HG03565 (cell line): ENCODE measurements at regions not wholly inside any gene's neighbourhood (a gene's known extent, or its start where the extent isn't known, plus 50 kb on each side); places are given as distances from the start of the nearest gene placed in this dataset.

Source experiments
- ATAC-seq: cut with Tn5 transposase; IDR thresholded peaks from one replicate; pipeline ENCODE4 v1.9.1; 2021; ENCODE audit warnings: mild to moderate bottlenecking, moderate library complexity; ENCODE audit not compliant: unreplicated experiment

DNA sequence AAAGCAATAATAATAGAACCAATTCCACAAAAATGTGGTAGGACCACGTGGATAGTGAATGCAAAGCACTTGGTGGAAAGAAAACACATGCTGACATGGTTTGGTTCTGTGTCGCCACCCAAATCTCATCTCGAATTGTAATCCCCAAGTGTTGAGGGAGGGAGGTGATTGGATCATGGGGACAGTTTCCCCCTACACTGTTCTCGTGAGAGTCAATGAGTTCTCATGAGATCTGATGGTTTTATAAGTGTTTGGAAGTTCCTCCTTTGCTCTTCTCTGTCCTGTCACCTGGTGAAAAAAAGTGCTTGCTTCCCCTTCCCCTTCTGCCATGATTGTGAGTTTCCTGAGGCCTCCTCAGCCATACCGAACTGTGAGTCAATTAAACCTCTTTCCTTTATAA is 421.9 kb upstream of the CADM1 start:
- ATAC-seq, result no peak

DNA sequence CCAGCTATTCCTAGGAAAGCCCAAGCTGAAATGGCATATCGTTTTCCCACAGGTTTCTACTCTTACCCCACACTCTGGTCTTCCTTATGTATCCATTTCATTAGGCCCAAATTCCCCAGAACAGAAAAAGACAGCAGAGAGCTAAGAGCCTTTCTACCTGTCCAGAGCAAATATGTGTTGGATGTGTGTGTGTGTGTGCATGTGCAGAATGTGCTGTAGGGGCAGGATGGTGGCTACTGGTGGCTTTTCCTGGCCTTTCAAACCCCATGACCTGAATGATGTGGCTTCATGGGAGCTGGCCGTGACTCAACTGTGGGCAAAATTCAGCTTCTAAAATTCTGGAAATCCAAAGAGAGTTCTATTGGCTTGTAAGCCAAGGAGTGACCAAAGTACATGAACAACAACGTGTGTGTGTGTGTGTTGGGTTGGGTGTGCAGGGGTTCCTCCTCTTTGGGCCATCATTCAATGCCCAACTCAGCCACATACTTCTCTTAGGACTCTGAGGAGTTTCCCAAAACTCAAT is 421.4 kb upstream of the CADM1 start:
- ATAC-seq, result no peak

DNA sequence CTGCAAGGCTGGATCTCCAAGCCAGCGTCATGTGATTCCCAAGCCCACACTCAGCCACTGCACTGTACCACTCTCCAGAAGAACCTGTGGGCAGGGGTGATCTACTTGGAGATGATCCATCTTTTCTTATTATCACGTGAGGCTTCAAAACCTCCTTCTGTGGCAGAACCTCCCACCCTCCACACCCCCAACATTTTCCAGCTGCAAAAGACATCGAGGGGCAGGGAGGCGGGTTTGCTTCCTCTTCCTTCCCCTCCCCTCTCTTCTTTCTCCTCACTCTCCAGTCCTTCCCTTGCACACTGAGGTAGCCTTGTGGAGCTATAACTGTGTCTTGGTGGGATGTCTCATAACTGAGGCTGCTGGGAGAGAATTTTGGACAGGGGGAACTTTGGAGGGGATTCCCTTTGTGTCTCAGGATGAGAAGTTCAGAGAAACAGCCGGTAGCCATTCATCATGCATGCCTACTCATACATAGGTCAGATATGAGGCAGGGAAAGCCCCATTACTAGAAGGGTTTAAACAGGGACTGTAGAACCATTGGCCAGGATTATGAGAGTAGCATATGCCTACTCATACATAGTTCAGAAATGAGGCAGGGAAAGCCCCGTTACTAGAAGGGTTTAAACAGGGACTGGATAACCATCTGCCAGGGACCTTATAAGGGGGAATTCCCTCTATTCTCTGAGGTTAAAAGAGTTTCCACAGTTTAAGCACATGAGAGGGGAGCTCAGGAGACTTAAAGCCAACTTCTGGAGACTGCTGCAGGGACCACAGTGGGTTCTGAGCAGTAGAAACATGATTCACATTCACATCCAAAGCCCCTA is 420.7 kb upstream of the CADM1 start:
- peak; percentile 70 for ATAC-seq

DNA sequence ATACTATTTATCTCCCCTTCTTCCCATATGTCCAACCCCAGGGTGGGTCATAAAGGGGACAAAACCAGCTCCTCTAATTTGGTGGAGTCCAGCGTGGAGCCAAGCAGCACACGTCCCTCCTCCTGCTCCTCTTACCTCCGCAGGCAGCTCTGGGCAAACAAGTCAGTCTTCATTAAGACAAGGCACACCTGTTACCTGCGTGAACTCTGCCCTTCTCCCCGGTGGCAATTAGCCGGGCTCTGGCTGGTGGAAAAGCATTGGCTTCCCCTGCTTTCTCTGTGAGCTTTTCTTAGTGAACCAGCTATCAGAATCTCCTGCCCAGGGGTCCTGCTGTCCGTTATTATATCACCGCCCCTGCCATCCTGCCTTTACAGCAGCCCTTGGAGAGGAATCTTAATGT is 418.7 kb upstream of the CADM1 start:
- no peak for ATAC-seq

DNA sequence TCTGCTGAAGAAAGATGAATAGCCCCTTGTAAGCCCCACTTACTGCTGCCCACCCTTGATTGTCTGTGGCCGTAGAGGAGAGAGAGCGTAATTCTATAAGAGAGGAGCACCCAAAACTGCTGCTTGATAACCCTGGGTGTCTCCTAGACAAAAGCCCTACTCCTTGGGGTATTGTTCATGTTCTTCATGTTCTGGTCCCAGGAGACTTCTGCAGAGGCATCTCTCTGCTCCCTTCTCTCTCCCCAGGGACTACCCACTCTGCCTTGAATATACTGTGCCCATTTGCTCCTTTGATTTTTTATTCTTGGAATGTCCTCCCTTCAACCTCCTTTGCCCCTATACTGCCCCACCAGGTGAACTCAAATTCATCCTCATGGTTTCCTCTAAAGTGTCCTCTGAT is 417.8 kb upstream of the CADM1 start:
- ATAC-seq, result no peak

DNA sequence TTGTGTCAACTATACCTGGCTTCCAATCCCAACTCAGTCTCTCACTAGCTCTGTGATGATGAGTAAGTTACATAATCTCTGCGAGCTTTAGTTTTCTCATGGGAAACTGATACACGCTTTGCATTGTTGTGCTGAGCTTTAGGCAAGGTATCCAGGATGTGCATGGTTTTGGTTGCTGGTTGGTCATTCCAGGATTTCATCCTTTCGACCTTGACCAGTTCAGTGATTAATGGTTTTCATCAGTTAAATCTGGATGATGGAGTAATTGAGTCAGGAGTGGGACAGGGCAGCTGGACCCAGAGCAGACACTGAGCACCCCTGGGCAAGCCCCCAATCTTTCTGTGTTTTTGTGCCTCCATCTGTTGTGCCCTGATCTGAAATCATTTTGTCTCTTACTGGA is 417.3 kb upstream of the CADM1 start:
- no peak for ATAC-seq

DNA sequence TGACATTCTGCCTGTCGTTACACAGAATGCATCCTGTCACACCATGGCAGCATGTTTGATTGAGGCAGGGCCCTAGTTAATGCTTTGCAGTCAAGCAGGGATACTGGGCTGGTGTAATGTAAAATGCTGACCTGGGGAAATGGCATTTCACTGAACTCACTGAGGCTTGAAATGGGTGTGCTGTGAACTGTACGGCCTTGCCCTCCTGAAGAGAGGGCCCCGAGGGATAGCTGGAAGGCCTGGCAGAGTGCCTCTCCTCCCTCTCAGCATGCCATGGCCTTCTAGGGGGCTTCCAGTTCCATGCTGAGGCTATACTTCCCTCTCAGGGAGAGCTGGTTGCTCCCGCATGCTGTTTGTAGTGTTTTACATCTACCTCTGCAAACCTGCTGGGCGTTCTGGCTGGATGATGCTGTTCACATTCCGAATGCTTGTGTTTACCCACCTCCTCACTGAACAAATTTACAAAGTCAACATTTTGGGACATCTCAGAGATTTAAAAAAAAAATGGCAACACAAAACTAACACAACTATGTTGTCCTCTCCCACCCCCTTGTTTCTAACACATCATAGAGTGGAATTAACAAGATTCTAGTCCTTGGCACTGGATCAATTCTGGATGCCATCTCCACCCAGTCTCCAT is 416.7 kb upstream of the CADM1 start:
- no peak for ATAC-seq

DNA sequence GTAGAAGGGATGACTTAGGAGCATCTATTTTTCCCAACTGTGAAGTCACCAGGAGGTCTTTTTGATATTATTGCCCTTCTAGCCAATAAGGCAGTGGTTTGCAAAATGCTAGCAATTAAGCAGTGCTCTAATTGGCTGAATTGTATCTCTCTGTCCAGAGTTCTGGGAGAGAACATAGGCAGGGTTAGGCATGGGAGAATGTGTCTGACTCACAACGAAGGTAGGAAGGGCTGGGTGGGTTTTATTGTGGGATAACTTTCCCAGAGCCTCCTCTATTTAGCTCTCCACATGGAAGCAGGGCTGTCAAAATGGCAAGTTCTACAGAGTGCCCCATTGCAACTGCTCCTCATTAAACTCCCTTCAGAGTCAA is 415.9 kb upstream of the CADM1 start:
- ATAC-seq, result peak; percentile 3

DNA sequence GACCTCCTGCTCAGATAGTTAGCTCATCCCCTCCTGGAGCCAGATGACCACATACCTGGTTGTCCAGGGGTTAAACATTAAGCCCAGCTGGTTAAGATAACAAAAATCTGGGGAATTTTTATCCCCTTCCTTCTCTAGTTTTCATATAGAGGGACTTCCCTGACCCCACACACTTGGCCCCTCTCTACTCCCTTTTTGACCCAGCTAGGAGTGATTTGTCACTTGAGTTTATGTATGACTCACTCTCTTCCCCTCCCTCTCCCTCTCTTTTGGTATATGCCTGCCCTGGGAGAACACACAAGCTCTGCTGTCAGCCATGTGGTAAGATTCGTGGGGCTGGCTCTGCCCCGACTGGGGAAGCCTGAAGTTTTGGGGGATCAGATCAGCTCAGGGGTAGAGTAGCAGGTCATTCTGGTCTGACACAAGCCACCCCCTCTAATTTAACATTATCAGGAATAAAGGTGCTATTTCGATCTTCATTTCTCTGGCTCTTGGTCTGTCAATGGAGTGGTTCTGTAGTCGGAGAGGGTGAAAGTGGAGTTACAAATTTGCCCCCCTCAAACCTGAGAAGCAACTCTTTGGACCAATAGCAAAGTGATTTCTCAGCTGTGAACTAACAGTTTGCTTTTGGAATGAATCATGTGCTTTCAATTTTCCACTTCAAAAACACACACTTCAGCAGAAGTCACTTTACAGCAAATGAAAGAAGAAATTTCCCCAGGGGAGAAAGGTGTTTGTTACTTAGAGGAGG is 415.3 kb upstream of the CADM1 start:
- peak; percentile 56 for ATAC-seq

DNA sequence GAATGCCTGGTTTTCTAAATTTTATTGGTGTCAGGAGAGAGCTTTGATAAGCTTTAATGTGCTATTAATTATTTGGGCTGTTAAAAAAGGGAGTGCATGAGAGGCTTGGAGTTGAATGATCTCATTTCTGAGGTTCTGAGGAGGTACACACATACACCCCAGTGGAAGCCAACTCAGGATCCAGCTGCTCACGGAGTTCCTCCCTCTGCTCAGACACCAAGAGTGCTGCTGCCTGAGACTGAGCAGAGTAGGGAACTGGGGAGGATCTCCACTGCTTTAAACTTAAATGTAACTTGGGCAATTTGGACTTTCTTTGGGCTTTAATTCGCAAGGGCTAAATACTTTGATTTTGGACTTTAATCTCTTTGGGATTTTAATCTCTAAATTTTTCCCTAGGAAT is 414.4 kb upstream of the CADM1 start:
- no peak for ATAC-seq

DNA sequence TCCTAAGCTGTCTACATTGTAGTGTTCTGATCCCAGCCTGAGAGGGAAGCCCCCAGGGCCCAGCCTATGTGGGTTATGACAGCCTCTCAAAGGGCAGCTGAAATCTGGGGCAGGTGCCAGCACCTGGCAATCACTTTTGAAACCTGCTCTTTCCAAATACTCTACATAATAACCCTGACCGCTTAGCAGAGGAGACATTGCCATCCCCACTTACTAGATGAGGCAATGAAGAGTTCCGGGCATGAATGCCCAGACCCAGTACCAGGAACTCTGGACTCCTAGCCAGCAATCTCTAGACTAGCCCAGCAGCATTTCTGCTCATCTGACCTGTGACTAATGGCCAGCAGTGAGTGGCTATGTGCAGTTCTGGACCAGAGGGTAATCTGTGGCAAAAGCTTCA is 412.4 kb upstream of the CADM1 start:
- ATAC-seq, result no peak

DNA sequence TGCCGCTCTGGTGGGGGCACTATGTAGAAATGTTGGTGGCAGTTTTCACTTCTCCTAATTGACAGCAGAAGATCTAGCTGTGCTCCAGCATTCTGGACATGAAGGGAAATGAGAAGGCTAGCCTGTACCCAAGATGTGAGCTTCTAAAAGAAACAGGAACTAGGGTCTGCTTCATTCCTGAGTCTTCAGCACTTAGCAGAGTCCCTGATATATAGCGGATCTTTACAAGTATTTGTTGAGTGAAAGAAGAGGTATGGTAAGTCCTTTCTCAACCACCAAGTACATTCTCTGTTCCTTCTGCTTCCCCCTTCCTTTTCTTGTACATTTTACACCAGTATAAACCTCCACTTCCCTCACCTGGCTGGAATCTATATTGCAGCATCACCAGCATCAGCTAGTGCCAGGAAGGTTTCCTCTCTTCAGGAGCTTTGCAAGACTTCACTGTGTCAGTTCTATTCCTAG is 408.3 kb upstream of the CADM1 start:
- peak; percentile 56 for ATAC-seq

DNA sequence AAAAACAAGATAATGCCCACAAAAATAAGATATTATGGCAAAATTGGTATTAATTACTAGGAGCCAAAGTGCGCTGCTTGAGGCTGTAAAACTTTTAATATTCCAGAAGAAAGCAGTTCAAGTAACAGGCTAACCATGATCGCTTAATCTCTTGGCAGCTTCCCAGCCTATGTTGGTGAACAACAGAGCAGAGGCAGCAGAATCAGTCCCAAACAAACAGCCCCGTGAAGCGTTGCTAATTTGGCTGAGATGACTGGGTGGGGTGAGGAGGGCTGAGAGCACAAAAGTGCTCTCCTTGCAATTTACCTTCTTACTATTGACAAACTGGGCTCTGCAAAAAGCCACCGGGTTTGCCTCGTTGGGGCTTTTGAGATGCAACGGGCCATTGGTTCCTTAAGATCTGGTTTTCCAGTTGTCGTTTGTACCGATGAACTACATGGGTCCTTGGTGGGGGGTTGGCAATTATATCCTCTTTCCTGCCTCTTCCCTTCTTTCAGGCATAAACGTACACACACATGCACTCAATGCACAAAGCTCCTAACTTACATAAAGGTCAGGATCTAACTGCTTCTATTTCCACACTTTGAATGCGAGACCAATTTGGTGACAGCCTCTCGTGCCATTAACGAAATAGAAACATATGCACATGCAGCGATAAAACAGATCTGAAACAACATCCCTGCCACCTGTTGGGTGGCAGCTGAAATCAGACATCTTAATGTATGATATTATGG is 407.6 kb upstream of the CADM1 start:
- no peak for ATAC-seq

DNA sequence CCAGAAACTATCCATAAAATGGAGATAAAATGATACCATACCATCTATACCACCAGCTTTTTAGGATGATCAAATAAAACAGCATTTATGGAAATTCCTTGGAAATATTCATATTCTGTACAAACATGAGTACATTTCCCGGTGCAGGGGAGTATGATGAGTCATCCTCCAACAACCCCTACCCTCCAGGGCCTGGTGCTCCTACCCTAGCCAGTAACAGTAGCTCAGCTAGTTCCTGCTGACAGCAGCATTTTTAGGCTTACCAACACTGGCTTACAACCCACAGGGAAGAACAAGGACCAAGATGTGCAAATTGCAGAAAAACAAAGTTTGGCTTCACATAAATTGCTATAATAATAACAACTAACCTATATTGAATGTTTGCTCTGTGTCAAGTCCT is 406.2 kb upstream of the CADM1 start:
- ATAC-seq, result no peak

DNA sequence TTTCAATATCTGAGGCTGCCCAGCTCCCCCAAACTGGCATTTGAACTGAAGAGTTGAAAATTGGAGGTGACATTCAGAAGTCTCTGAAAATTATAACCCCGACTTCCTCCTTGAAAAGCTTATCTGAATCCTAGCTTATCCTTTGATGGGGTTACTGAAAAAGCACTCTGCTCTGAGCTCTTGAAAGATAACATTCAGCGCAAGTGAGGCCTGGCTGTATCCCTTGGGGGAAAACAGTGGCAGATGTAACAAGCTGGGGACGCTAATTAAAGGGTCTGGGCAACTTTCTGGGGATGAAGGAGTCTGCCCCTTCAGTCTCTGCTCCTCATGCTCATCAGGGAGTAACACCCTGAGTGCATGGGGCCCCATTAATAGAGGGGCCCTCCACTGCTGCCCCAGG is 402.0 kb upstream of the CADM1 start:
- no peak for ATAC-seq

DNA sequence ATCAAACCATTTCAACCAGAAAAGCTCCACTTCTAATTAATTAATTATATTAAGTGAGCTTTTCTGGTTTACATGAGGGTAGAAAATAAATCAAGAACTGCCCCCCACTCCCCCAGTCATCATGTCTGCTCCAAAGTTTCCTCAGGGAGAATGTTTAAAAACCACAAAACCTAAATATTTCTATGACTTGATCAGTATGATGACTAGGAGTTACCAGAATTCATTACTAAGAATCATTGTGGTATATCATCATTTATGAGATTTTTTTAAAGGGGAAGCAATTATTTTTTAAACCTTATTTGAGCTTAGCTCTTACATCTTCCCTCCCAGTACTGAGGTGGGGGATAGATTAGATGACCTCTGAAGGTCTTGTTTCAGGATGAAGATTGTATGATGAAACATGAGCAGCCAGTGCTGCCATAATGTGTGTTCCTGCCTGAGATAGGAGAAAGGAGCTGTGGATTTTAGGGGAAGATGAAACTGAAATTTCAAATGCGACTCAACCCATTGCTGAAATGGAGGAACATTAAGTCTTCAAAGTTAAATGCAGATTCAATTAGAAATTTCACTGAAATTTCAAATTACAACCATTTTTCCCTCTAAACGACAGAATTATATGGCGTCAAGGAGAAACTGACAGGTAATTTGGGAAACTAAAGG is 401.3 kb upstream of the CADM1 start:
- no peak for ATAC-seq

DNA sequence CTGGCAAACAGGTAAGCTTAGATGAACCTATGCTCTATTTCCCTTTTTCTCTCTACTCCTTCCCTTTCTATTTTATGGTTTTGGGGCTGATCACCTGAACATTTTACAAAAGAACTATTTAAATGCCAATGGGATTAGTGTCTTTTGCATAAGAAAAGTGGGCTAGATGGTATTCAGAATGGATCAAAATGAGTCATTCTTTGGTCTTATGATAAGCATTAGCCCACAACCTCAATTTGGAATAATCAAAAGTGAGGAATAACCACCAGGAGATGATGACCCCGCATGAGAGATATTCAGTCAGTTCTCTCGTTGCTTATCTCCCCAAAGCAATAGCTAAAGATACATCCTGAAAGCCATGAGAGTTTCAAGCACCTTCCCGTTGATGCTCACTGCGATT is 399.0 kb upstream of the CADM1 start:
- no peak for ATAC-seq

DNA sequence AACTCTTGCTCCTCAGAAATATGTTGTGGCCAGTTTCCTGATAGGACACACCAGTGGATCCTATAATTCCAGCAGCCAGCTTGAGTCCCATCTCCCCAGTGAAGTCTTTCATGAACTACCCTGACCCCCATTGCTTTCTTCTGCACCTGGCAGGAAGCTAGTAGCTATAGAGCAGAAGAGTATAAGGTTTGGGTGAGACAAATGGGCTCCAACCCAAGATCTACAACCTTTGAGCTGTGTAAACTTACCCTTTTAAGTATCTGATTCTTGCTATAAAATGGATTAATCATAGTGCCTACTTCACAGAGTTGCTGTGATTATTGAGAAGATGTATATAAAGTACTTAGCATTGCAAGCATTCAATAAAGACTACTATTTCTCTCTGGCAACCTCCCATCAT is 396.9 kb upstream of the CADM1 start:
- ATAC-seq, result no peak

DNA sequence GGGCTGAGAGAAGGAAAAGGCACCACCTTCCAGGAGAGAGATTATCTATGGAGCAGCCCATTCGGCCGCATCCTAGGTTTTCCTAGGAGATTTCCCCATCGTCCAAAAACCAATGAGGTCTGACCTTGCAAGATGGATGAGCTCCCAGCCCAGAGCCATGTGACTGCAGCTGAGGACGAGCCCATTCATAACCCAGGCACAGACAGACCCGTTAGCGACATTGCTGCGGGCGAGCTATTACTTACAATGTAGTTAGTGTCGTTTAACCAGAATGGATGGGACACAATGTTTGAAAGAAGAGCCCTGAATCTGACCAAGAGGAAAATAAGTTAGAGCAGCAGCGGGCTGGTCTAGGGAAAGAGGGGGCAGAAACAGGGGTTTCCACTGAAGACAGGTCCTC is 395.9 kb upstream of the CADM1 start:
- no peak for ATAC-seq

DNA sequence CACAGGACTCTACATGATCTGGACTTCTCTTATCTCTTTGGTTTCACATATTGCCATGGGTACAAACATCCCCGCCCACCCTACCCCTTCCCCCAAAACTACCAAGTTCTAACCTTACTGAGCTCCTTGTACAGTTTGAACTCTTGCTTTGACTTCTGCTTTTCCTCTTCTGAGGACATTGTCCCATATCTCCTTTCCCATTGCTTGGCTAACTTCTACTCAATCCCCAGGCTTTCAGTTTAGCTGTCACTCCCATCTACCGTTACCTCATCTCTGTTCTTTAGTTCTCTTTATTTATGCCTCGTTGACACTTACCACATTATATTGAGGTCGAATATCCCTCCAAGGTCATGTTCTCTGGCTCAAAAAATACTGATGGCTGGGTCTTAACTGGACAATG is 393.5 kb upstream of the CADM1 start:
- no peak for ATAC-seq

DNA sequence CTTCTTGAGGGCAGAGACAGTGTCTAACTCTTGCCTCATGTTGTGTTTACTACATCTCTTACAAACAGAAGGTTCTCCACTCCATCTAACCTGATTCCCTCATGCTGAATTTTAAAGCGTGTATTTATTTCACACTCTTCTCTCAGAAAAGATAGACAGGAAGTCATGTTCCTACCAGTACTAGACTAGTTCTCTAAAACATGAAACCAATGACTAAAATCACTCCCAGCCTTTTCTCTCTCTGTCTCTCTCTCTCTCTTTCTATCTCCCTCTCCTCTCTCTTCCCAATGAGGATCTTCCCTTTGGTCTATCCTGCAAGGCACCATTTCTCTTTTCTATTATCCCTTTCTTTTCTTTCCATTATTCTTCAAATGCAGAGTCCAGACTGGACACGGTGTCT is 391.9 kb upstream of the CADM1 start:
- peak; percentile 45 for ATAC-seq
